Stomach (tissue), 8 donors: ENCODE measurements at regions not wholly inside any gene's neighbourhood (a gene's known extent, or its start where the extent isn't known, plus 50 kb on each side); places are given as distances from the start of the nearest gene placed in this dataset.

Experiments
- DNase-seq, 2 donors: peaks; one replicate each; pipeline versions ENCODE4 v3.0.0 to v3.0.0-alpha.2; 2013 to 2019
- H3K27ac ChIP-seq, 5 donors: fragments of 200-600 bp in 4 of 5; sonication (generic) in 4 of 5; one replicate each; pipeline ENCODE4 v1.5.1; 2013 to 2019; ENCODE audit warnings: mild to moderate bottlenecking in 1 of 5, moderate library complexity in 1 of 5
- H3K27me3 ChIP-seq, 3 donors: fragments of 200-600 bp; sonication (generic); one replicate each; pipeline ENCODE4 v1.5.1; 2017 to 2019; ENCODE audit warnings: mixed run types in 1 of 3
- H3K36me3 ChIP-seq, 4 donors: fragments of 200-600 bp; sonication (generic); 1 replicate in 3 of 4; 2 replicates in 1 of 4; pipeline ENCODE4 v1.5.1; 2016 to 2019
- H3K4me1 ChIP-seq, 4 donors: fragments of 200-600 bp; sonication (generic); one replicate each; pipeline ENCODE4 v1.5.1; 2016 to 2019
- H3K4me3 ChIP-seq, 4 donors: fragments of 200-600 bp; sonication (generic) in 3 of 4; one replicate each; pipeline ENCODE4 v1.5.1; 2016 to 2019; ENCODE audit warnings: mild to moderate bottlenecking in 1 of 4
- H3K9me3 ChIP-seq, 4 donors: fragments of 200-600 bp; sonication (generic); one replicate each; pipeline ENCODE4 v1.5.1; 2016 to 2019
- CTCF ChIP-seq, 7 experiments: fragments of 450-650 bp in 4 of 7; fragments of 200-600 bp in 3 of 7; sonication (generic) in 3 of 7; IDR thresholded peaks; one replicate each; pipeline ENCODE4 v1.5.1; 2016 to 2019; ENCODE audit warnings: antibody characterized with exemption in 7 of 7, control low read depth in 2 of 7, mild to moderate bottlenecking in 1 of 7
- EP300 ChIP-seq: sonication (generic); formaldehyde crosslinking; IDR thresholded peaks from one replicate; pipeline ENCODE4 v1.6.1; 2017; ENCODE audit warnings: antibody characterized with exemption
- POLR2A ChIP-seq, 4 donors: fragments of 450-650 bp; IDR thresholded peaks; one replicate each; pipeline ENCODE4 v1.6.1; 2016; ENCODE audit warnings: antibody characterized with exemption in 4 of 4, control low read depth in 2 of 4, mild to moderate bottlenecking in 1 of 4, moderate library complexity in 1 of 4
- POLR2AphosphoS5 ChIP-seq, 3 donors: sonication (generic); formaldehyde crosslinking; IDR thresholded peaks; one replicate each; pipeline ENCODE4 v1.6.1; 2016; ENCODE audit warnings: antibody characterized with exemption in 3 of 3
- WGBS, 5 donors: extraction: QIAGEN DNeasy Blood & Tissue Kit in 3 of 5; methylation state at CpG; one replicate each; pipeline versions ENCODE4 v1.1.5 to v1.1.7; 2013 to 2018; 5-methylcytosine and 5-hydroxymethylcytosine counted together
- intact Hi-C: fragments of 100-400 bp; cut with DNase I; formaldehyde crosslinking; loops from one replicate; pipeline ENCODE4 v1.15.1; 2023; ENCODE audit warnings: low total_unique reads
- donor health status: healthy with polysubstance abuse.
- donor health status: Bipolar disorder and iron deficiency.
- donor health status: healthy.

GRCh38 chr15:97457203-97457847, 503.2 kb upstream of the ARRDC4 start:
- intact Hi-C loops, result no loop called here
- Histone ChIP-seq H3K27me3 (no peaks in the 10 kb centered on the region), H3K27ac (no peak overlapping the region), H3K36me3 (no peaks in the 10 kb centered on the region), H3K4me1 (peaks cover 0 to 3% (median 0%) of the 10 kb centered on the region in 4 donors), H3K4me3 (no peak overlapping the region), H3K9me3 (no peaks in the 10 kb centered on the region)
- DNase-seq, result no peak
- 72 to 82% (median 76%) methylated on average over 3 of the region's 3 CpGs for WGBS, 5 donors
- TF ChIP-seq CTCF (IDR thresholded peaks at IDR 0.05), result no peak
- no peak for TF ChIP-seq POLR2AphosphoS5 (IDR thresholded peaks at IDR 0.05)
- TF ChIP-seq POLR2A (IDR thresholded peaks at IDR 0.05), result no peak

GRCh38 chr15:97459771-97460170, 500.7 kb upstream of the ARRDC4 start:
- 52 to 71% (median 61%) methylated on average over 1 of the region's 1 CpG for WGBS, 5 donors
- Histone ChIP-seq H3K4me3 (no peak overlapping the region), H3K36me3 (no peaks in the 10 kb centered on the region), H3K27ac (no peak overlapping the region), H3K9me3 (no peaks in the 10 kb centered on the region), H3K27me3 (no peaks in the 10 kb centered on the region), H3K4me1 (peaks cover 0 to 3% (median 0%) of the 10 kb centered on the region in 4 donors)
- TF ChIP-seq POLR2A (IDR thresholded peaks at IDR 0.05) (no peak), CTCF (IDR thresholded peaks at IDR 0.05) (no peak), POLR2AphosphoS5 (IDR thresholded peaks at IDR 0.05) (no peak), EP300 (no peak)
- intact Hi-C loops, result no loop called here
- DNase-seq, result peak in 1 of 2 donors; percentile 14

GRCh38 chr15:97461226-97461625, 499.3 kb upstream of the ARRDC4 start:
- H3K4me1 ChIP-seq, result peaks cover 0 to 3% (median 0%) of the 10 kb centered on the region in 4 donors
- no peaks in the 10 kb centered on the region for H3K27me3 ChIP-seq
- H3K27ac ChIP-seq, result no peak overlapping the region
- TF ChIP-seq POLR2AphosphoS5 (IDR thresholded peaks at IDR 0.05) (no peak), EP300 (no peak), CTCF (IDR thresholded peaks at IDR 0.05) (no peak), POLR2A (IDR thresholded peaks at IDR 0.05) (no peak)
- no peak overlapping the region for H3K4me3 ChIP-seq
- intact Hi-C loops, result no loop called here
- peak in 1 of 2 donors; percentile 4 for DNase-seq
- no peaks in the 10 kb centered on the region for H3K9me3 ChIP-seq
- no peaks in the 10 kb centered on the region for H3K36me3 ChIP-seq
- WGBS, 5 donors, result 4 to 19% (median 9%) methylated on average over 1 of the region's 1 CpG

- DNase-seq, result no peak
- intact Hi-C loops, result no loop called here
- Histone ChIP-seq H3K4me3 (no peak overlapping the region), H3K9me3 (peaks cover 0 to 3% (median 0%) of the 10 kb centered on the region in 4 donors), H3K4me1 (peaks cover 0 to 3% (median 0%) of the 10 kb centered on the region in 4 donors), H3K27me3 (no peaks in the 10 kb centered on the region), H3K27ac (no peak overlapping the region), H3K36me3 (no peaks in the 10 kb centered on the region)
- TF ChIP-seq EP300 (no peak), POLR2A (IDR thresholded peaks at IDR 0.05) (no peak), POLR2AphosphoS5 (IDR thresholded peaks at IDR 0.05) (no peak), CTCF (IDR thresholded peaks at IDR 0.05) (no peak)
- 24 to 65% (median 47%) methylated on average over 4 of the region's 4 CpGs for WGBS, 5 donors
These were observed 496.8 kb upstream of the ARRDC4 start for GRCh38 chr15:97463696-97464095.
